ENCODE measurements at regions not wholly inside any gene's neighbourhood (a gene's known extent, or its start where the extent isn't known, plus 50 kb on each side); places are given as distances from the start of the nearest gene placed in this dataset.
"Not testable (repeated sequence)": the region's sequence is repeated elsewhere in the genome, so short reads cannot be mapped to it uniquely, and the experiment has no call there.

DNA sequence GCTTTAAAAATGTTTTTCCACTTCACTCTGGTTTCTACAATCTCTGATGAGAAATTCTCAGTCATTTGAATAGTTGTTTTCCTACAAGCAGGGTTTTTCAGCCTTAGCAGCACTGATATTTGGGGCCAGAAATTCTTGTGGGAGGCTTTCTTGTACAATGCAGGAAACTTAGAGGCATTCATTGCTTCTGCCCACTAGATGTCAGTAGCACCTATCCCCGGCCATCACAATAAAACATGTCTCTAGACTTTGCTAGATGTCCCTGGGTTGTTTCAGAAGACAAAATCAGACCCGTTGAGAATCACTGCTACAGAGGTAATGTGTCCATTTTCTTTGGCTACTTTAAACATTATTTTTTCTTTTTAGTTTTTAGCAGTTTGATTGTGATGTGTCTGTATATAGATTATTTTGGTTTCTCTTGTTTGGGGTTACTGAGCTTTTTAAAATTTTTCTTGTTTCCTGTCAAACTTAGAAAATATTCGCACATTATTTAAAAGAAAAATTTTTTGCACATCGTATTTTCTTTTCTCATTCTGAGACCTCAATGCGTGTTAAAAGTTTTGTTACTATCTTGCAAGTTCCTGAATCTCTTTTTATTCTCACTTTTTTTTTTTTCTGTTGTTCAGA lies 60.8 kb upstream of the CCDC179 start:
- DNase-seq = peak; percentile 28

DNA sequence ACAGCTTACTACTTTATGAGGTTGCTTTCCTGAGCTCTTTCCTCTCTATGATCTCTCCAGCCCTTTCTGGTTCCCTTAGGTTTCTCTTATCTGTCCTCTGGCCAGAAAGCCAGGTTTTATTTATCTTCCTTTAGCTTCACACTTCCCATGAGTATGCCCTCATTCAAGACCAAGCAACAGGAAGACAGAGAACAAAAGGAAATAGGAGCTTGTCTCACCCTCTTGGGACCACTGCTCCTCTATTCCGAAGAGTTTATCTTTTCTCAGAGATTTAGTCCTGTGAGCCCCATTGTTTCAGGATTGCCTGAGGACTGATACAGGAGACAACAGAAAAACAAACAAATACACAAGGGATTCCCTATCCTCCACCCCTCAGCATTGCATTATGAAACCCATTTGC lies 62.4 kb upstream of the CCDC179 start:
- DNase-seq = no peak

DNA sequence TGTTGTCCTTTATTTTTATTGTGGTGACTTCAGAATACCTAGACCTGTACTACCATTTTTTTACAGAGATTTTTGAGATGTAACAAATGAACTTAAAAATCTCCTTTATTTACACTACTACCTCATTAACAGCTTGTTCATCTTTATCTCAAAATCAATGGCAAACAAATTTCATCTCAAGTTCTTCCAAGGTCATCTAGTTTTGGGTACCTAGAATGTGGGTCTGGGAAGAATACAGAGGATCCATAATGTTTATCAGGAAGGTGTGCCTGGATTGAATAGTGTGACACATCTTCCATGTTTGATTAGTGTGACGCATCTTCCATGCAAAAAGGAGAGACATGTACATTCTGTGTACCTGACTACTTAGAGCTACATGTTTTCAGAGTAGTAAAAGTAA lies 63.3 kb upstream of the CCDC179 start:
- no peak for DNase-seq

DNA sequence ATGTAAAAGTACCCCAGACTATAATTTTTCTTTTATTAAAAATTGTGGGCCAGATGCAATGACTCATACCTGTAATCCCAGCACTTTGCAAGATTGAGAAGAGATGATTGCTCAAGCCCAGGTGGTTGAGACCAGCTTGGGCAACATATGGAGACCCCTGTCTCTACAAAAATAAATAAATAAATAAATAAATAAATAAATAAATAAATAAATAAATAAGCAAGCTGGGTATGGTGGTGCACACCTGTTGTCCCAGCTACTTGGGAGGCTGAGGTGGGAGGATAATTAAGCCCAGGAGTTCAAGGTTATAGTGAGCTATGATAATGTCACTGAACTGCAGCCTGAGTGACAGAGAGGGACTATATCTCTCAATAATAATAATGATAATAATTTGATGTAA lies 66.1 kb upstream of the CCDC179 start:
- no peak for DNase-seq

DNA sequence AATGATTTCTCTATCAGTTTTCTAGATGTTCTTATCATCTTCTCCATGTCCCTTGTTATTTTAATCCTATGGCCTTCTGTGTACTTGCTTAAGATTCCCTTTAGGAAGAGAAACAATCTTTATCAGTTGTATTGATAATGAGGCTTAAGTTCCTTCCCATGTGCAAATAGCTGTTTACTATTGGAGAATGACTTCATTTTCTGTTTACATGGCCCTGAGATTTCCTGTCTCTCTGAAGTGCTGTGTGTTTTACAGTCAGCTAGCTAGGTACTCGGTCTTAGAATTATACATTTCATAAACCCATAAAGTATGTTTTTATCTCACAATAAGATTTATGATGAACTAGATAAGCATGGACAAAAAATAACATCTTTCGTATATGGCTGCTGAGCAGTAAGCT lies 67.5 kb upstream of the CCDC179 start:
- DNase-seq = no peak

DNA sequence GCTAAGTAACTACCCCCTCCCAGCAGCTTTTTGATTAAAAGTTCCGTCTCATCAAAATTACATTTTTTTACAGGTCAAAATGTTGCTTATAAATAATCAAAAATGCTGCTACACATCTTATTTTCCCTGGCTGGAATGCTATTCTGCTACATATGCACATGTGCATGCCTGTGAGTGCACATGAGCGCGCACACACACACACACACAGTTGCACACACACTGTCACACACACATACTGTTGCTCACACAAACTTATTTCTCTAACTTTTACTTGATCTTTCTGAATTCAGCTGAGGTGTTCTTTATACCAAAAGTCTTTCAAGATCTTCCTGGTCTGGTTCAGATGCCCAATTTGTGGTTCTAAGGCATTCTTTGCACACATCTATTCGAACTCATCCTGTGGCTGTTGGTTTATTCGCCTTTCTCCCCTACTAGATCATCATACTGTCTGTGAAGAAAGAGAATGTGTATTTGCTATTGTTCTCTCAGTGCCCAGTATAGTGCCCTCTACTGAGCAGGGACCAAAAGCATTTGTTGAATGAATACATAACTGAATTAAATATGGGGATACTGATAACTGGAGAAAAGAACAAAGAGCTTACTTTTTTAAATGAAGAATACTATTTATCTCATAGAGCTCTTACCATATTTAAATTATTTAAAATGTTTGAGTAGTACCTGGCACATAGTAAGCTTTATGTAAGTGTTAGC lies 68.1 kb upstream of the CCDC179 start:
- no peak for DNase-seq

DNA sequence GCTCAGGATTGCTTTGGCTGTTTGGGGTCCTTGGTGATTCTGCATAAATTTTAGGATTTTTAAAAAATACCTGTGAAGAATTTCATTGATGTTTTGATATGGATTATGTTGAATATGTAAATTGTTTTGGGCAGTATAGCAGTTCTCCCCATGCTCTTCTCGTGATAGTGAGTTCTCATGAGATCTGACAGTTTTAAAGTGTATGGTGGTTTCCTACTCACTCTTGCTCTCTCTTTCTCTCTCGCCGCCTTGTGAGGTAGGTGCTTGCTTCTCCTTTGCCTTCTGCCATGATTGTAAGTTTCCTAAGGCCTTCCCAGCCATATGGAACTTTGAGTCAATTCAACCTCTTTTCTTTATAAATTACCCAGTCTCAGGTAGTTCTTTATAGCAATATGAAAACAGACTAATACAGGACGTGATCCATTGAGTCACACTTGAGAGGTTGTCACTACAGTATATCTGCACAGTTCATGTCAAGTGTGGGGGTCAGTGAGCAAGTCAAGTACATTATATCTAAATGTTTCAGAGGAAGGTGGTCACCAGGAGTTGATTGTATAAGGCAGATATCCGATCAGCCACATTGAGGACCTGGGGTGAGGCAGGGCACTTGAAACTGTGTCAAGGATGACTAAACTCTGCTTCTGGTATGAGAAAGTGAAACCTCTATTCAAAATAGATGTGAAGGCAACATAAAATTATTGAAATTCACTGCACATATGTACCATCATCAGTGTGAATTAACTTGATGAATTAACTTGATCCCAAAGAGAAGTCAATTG lies 70.7 kb upstream of the CCDC179 start:
- DNase-seq = no peak

DNA sequence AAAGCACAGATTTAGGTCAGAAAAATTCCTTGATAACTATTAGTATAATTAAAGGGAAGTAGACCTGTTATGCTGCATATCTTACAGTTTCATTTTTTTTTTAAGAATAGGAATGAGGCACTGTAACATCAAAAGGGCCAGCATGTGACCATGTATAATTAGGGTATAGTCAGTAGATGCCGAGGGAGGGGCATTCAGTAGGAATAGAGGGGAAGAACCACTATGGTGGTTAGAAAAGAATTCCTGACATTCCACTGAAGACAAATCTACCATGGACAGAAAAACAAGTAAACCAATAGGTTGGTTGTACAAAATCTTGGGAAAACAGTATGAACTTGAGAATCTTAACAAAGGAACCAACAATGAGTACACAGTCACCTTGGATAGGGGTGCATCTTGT lies 78.4 kb upstream of the CCDC179 start:
- DNase-seq = no peak

DNA sequence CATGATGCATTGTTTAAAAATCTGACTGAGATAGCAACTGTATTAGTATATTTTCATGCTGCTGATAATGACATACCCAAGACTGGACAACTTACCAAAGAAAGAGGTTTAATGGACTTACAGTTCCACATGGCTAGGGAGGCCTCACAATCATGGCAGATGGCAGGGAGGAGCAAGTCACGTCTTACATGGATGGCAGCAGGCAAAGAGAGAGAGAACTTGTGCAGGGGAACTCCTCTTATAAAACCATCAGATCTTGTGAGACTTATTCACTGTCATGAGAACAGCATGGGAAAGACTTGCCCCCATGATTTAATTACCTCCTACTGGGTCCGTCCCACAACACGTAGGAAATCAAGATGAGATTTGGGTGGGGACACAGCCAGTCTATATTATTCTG lies 81.3 kb upstream of the CCDC179 start:
- not testable (repeated sequence) for DNase-seq

DNA sequence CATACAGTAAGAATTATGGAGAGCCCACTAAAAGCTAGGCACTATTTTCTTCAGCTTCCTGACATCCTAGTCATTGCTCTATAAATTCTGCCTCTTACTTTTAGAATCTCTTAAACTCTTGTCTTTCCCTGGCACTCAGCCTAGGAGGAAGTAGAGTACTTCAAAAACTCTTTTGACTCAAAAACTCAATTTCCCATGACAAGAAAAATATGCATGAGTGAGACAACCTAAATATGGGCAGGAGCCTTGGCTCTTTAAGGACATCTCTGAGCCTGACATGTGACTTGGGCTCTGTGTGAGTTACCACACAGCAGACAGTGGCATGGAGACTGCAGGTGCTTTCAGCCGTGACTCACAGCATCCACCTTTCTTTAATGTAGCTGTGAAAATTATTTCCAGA lies 97.5 kb upstream of the CCDC179 start:
- no peak for DNase-seq

DNA sequence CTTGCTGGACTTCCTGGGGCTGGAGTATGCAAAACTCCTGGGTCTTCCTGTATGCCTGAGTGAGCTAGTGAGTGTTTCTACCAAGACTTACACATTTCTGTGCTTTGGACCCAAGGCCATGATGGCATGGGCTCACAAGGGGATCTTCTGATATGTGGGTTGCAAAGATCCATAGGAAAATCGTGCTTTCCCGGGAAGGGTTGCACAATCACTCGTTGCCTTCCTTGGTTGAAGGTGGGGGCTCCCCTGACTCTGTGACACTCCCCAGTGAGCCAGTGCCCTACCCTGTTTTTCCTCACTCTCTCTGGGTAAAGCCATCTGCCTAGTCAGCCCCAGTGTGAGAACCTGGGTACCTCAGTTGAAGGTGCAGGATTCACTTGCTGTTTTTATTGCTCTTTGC lies 114.0 kb upstream of the CCDC179 start:
- DNase-seq = no peak

DNA sequence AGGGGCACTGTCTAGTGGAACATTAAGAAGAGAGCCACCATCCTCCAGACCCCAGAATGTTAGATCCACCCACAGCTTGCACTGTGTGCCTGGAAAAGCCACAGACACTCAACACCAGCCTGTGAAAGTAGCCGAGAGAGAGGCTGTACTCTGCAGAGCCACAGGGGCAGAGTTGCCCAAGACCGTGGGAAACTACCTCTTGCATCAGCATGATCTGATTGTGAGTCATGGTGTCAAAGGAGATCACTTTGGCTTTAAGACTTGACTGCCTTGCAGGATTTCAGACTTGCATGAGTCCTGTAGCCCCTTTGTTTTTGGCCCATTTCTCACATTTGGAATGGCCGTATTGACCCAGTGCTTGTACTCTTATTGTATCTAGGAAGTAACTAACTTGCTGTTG lies 115.9 kb upstream of the CCDC179 start:
- DNase-seq = no peak

DNA sequence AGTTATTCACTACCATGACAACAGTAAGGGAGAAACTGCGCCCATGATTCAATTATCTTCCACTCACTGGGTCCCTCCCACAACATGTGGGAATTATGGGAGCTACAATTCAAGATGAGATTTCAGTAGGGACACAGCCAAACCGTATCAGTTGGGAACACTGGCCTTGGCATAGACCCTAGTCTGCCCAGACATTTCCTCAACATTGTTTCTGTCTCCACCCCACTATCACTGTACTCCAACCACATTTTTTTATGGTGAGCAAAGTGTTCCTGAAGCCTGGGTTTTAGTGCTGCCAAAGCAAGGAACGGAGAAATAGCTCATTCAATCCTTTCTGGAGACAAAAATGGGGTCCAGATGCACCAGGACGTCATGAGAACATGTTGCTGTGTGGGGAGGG lies 122.6 kb upstream of the CCDC179 start:
- DNase-seq = no peak

DNA sequence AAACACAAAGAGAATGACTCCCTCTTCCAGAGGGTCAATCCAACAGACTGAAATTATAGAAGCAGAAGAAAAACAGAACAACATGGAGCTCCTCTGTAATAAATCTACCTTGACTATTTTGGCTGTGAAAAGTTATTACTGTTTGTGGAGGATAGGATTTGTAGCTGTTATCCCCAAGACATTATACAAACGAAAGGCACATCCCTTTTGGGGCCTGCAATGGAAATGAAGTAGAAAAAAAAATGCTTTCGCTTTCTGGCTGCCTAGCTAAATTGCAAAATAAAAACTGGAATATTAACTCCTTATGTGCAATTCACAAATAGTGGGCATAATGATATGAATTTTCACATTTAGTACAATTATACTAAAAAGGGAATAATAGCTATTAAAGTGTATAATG lies 123.8 kb upstream of the CCDC179 start:
- DNase-seq = no peak

DNA sequence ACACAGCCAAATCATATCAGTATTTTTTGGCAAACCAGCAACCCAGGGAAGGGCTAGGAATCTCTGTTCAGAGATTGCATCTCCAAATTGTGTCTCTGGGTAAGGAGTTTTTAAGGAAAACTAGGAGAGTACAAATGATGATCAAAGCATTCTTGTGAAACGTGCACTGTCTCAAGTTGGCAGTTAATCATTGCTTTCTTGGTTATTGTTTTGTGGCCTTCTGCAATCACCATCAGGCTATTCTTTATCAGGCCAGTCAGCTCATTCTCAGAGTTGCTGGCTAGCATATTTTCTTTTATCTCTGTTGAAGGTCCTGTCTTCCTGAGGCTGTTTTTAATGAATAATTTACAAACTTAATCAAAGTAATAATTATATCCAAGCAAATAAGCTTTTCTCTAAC lies 129.1 kb upstream of the CCDC179 start:
- no peak for DNase-seq

DNA sequence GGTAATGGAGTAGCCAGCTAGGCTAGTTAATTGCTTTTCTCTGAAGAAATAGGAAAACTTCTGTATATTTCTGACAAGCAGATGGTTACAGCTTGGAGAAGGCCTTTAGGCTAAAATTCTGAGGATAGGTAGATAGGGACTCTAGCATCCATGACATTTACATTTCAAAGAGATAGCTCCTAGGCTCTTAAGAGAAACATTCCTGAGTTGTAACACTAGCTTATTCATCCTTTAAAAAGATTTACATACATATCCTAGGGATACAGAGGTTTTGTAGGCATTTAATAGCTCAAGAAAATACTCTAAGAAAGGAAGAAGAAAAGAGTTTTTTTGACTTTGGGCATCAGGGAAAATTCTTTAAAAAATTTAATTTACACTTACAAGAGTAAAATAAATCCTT lies 130.9 kb upstream of the CCDC179 start:
- no peak for DNase-seq

DNA sequence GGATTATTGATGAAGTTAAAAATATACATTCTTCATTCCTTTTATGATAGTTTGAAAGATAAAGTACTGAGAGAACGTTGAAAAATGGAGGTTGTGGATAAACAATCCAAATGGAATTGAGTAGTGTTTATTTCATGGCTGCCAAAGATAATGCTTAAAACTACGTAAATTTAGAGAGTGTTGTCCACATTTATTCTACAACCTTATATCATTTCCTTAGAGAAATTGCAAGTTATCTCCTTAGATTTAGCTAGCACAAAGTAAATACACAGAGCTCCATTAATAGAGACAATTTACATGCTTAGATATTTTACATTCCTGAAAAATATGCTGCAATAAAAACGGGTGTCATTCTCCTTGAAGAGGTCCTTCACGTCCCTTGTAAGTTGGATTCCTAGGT lies 146.5 kb upstream of the CCDC179 start:
- DNase-seq = no peak

DNA sequence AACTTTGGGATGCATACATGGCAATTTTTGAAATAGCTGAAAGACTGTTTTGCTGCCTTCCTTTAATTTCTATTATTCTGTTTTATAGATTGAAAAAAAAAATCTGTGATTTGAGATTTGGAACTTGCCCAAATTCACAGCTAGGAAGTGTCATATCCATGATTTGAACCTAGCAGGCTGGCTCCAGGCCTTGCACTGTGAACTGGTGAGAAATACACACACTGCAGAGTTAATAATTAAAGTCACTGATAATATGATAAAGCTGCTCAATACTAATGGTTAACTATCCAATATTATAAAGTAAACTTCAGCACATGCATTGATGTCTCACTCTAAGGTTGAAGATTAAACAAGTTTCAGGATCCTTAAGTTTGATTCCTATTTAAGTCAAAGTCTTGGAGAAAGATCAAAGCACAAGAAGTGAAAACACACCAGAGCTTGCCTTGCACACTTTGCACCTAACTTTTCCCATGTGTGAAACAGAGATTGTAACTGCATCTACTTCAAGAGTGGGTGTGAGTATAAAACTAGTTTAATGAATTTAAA lies 150.6 kb upstream of the CCDC179 start:
- no peak for DNase-seq

DNA sequence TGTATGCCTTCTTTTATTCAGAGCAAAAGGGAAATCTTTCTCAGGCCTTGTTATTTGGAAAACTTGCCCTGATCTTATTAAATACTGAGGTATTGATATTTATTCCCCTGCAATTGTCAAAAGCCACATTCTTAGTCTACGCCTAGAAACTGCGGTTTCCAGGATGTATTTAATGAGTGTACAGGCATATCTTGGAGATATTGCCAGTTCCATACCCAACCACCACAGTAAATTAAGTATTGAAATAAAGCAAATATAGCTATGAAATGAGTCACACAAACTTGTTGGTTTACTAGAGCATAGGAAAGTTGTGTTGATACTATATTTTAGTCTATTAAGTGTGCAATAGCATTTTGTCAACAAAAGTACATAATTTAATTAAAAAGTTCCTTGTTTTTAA lies 152.7 kb upstream of the CCDC179 start:
- DNase-seq = no peak

DNA sequence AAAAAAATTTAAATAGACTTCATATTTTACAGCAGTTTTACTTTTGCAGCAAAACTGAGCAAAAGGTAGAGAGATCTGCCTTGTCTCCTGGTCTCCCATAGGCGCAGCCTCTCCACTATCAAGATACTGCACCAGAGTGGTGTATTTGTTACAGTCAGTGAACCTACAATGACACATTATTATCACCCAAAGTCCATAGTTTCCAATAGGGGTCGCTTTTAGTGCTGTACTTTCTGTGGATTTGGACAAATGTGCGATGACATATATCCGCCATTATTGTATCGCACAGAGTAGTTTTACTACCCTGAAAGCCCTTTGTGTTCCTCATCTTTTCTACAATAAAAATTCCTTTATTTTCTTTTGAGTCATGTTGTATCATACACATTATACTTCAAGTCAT lies 153.2 kb upstream of the CCDC179 start:
- no peak for DNase-seq

DNA sequence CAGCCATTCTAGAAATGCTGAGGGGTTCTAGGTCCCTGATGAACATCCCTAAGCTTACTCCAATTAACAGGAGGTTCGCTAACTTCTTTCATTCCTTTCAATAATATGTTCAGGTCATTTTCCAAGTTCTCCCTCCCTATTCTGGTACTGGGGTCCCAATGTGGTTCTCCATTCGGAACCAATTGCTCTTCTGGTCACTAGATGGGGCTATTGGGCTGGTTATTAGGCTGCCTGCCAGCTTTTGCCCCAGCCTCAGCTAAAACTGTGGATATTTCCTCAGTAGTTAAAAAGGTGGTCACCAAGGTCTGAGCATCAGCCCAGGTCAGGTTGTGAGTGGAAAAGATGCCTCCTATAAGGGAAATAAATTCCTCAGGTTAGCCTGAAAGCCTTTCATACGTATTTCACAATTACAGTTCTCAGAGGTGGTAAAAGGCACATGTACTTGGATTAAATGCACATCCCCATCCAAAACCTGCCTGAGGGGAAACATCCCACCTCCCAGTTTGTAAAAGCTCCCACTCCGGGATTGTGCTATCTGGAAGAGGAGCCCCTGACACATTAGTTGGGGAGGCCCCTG lies 161.1 kb upstream of the CCDC179 start:
- peak; percentile 55 for DNase-seq

DNA sequence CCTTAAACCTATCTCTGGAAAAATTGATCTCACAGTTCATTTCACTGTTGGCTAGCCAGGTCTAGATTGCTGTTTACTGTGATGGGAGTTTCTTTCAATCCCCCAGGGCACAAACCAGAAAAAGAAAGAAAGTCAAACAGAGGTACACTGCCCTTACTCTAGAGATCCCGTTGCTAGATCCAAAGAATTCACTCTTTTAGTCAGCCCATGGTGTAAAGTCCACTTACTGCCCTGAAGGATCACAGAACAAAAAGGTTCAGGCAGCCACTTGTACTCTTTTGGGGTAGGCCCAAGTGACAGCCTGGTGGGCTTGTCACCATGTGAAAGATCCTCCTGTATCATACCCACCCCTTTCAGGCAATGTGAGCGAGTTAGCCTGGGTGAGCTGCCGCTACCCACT lies 162.6 kb upstream of the CCDC179 start:
- DNase-seq = no peak

DNA sequence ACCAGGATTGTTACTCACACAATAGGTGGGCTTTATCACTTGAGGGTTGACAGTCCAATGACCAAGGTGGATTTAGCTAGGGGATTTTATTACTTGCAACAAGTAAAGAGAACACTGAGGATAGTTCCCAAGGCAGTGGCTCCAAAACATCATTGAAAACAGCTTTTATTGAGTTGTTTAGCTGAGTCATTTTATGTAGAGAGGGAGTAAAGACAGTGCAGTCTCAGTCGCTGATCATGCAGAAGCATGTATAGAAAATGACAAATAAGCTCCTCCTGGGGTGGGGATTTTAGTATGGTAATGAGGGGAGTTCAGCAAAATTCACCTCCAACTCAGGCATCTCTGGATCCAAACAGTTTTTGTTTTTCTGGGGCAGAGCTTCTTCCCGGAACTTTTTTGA lies 163.0 kb upstream of the CCDC179 start:
- DNase-seq = no peak

All from retina (tissue), 1 donor.